H1 (cell line): ENCODE measurements at regions not wholly inside any gene's neighbourhood (a gene's known extent, or its start where the extent isn't known, plus 50 kb on each side); places are given as distances from the start of the nearest gene placed in this dataset.

Source experiments
- CTCF ChIA-PET: fragments of 300-600 bp; sonication (Branson Sonifier 250); formaldehyde crosslinking; loops from one replicate; lab custom pipeline; 2021; ENCODE audit not compliant: partially characterized antibody; lab: Charles Lee
- POLR2A ChIA-PET: fragments of 300-600 bp; sonication (Branson Sonifier 250); formaldehyde crosslinking; loops from one replicate; lab custom pipeline; 2021; ENCODE audit warnings: inconsistent platforms; ENCODE audit not compliant: partially characterized antibody; lab: Charles Lee
- DNase-seq, 2 experiments: peaks; one replicate each; pipeline versions ENCODE4 v3.0.0 to v3.0.0-alpha.2; 2010 to 2022; ENCODE audit warnings: low spot score in 2 of 2, low read depth in 1 of 2, mixed read lengths in 1 of 2
- FAIRE-seq: peaks from 2 replicates; lab custom pipeline; 2011; peaks lifted over from hg19 to GRCh38; lab: Jason Lieb, UNC
- H2AFZ ChIP-seq: 2 replicates; pipeline ENCODE4 v1.8.1; 2012; ENCODE audit warnings: low read length, inconsistent platforms
- H2AK5ac ChIP-seq: 2 replicates; pipeline ENCODE4 v1.6.1; 2013; ENCODE audit warnings: low read depth, low read length
- H2BK120ac ChIP-seq: replicated peaks from 2 replicates; pipeline ENCODE3; 2013; ENCODE audit warnings: low read depth, low read length, inconsistent platforms
- H2BK12ac ChIP-seq: 2 replicates; pipeline ENCODE4 v1.6.1; 2013; ENCODE audit warnings: low read depth, low read length
- H2BK15ac ChIP-seq: 2 replicates; pipeline ENCODE4 v1.6.1; 2013; ENCODE audit warnings: low read length
- H2BK20ac ChIP-seq: 2 replicates; pipeline ENCODE4 v1.6.1; 2013; ENCODE audit warnings: low read length
- H2BK5ac ChIP-seq: 2 replicates; pipeline ENCODE4 v1.6.1; 2013; ENCODE audit warnings: low read depth, low read length
- H3K14ac ChIP-seq: 2 replicates; pipeline ENCODE4 v1.6.1; 2013; ENCODE audit warnings: inconsistent platforms; ENCODE audit not compliant: insufficient read length
- H3K18ac ChIP-seq: 2 replicates; pipeline ENCODE4 v1.6.1; 2013; ENCODE audit warnings: low read length; ENCODE audit errors: extremely low read depth
- H3K23ac ChIP-seq: 2 replicates; pipeline ENCODE4 v1.6.1; 2013; ENCODE audit warnings: inconsistent platforms; ENCODE audit not compliant: insufficient read length
- H3K23me2 ChIP-seq: 2 replicates; pipeline ENCODE4 v1.6.1; 2013; ENCODE audit warnings: low read depth, low read length
- H3K27ac ChIP-seq: 2 replicates; pipeline ENCODE4 v1.6.1; 2011; ENCODE audit warnings: low read depth, low read length, inconsistent platforms
- H3K27me3 ChIP-seq, 4 experiments: replicated peaks in 1 of 4; 1 replicate in 1 of 4; 2 replicates in 3 of 4; pipeline versions ENCODE4 v1.6.1 to v1.8.1; 2011 to 2013; ENCODE audit warnings: low read length in 3 of 4, mild to moderate bottlenecking in 3 of 4, inconsistent platforms in 2 of 4, mixed read lengths in 2 of 4, moderate library complexity in 1 of 4; ENCODE audit not compliant: control insufficient read depth in 3 of 4, insufficient read depth in 3 of 4; ENCODE audit errors: extremely low read depth in 1 of 4
- H3K36me3 ChIP-seq, 4 experiments: 2 replicates each; pipeline versions ENCODE4 v1.6.1 to v1.8.1; 2011 to 2013; ENCODE audit warnings: mild to moderate bottlenecking in 4 of 4, low read length in 3 of 4, moderate library complexity in 2 of 4, control low read depth in 1 of 4, inconsistent platforms in 1 of 4; ENCODE audit not compliant: insufficient read depth in 4 of 4, control insufficient read depth in 2 of 4
- H3K4ac ChIP-seq: replicated peaks from 2 replicates; pipeline ENCODE3; 2013; ENCODE audit warnings: low read length, low read depth, mixed read lengths, inconsistent platforms; ENCODE audit not compliant: insufficient read length
- H3K4me1 ChIP-seq, 4 experiments: replicated peaks in 1 of 4; 1 replicate in 1 of 4; 2 replicates in 3 of 4; pipeline versions ENCODE4 v1.6.1 to v1.8.1; 2011 to 2013; ENCODE audit warnings: low read length in 3 of 4, inconsistent platforms in 2 of 4, mixed read lengths in 1 of 4; ENCODE audit not compliant: insufficient read depth in 4 of 4, control insufficient read depth in 3 of 4
- H3K4me2 ChIP-seq, 2 experiments: 2 replicates each; pipeline versions ENCODE4 v1.6.1 to v1.8.1; 2011 to 2013; ENCODE audit warnings: low read depth in 2 of 2, low read length in 2 of 2, control low read depth in 1 of 2, inconsistent platforms in 1 of 2, mild to moderate bottlenecking in 1 of 2; ENCODE audit not compliant: insufficient read depth in 1 of 2
- H3K4me3 ChIP-seq, 4 experiments: fragments of 200-600, 300-600 bp in 1 of 4; sonication (generic), shearing (Covaris generic), sonication (Bioruptor Twin) in 1 of 4; 2 replicates each; pipeline versions ENCODE4 v1.5.1 to v1.8.1; 2011 to 2016; ENCODE audit warnings: low read length in 4 of 4, low read depth in 3 of 4, control low read depth in 2 of 4, inconsistent platforms in 2 of 4, mild to moderate bottlenecking in 2 of 4, mixed read lengths in 1 of 4, moderate library complexity in 1 of 4; ENCODE audit not compliant: insufficient read depth in 2 of 4; ENCODE audit errors: extremely low read depth in 1 of 4
- H3K56ac ChIP-seq: replicated peaks from 2 replicates; pipeline ENCODE3; 2013; ENCODE audit warnings: low read depth, mild to moderate bottlenecking, mixed read lengths, low read length, inconsistent platforms; ENCODE audit not compliant: insufficient read length
- H3K79me1 ChIP-seq: 2 replicates; pipeline ENCODE4 v1.6.1; 2013; ENCODE audit warnings: low read depth, low read length, control low read depth
- H3K79me2 ChIP-seq, 2 experiments: 2 replicates each; pipeline versions ENCODE4 v1.6.1 to v1.8.1; 2012 to 2013; ENCODE audit warnings: low read length in 2 of 2, mild to moderate bottlenecking in 2 of 2, inconsistent platforms in 1 of 2; ENCODE audit not compliant: insufficient read depth in 2 of 2, control insufficient read depth in 1 of 2
- H3K9ac ChIP-seq, 4 experiments: replicated peaks in 1 of 4; 1 replicate in 1 of 4; 2 replicates in 3 of 4; pipeline versions ENCODE4 v1.6.1 to v1.8.1; 2011 to 2013; ENCODE audit warnings: low read depth in 3 of 4, low read length in 3 of 4, control low read depth in 2 of 4, mild to moderate bottlenecking in 2 of 4, moderate library complexity in 2 of 4, inconsistent platforms in 1 of 4; ENCODE audit errors: extremely low read depth in 1 of 4
- H3K9me3 ChIP-seq, 2 experiments: 2 replicates each; pipeline versions ENCODE4 v1.6.1 to v1.8.1; 2012 to 2013; ENCODE audit warnings: mild to moderate bottlenecking in 2 of 2, moderate library complexity in 2 of 2, control low read depth in 1 of 2, inconsistent platforms in 1 of 2, low read depth in 1 of 2, low read length in 1 of 2, mixed read lengths in 1 of 2; ENCODE audit not compliant: insufficient read depth in 2 of 2
- H4K20me1 ChIP-seq, 2 experiments: replicated peaks in 1 of 2; 2 replicates each; pipeline versions ENCODE3 to v1.8.1; 2011 to 2013; ENCODE audit warnings: inconsistent platforms in 2 of 2, low read length in 2 of 2, mild to moderate bottlenecking in 1 of 2; ENCODE audit not compliant: insufficient read depth in 2 of 2, control insufficient read depth in 1 of 2
- H4K5ac ChIP-seq: 2 replicates; pipeline ENCODE4 v1.6.1; 2013; ENCODE audit warnings: low read length, low read depth, mixed read lengths, inconsistent platforms; ENCODE audit not compliant: insufficient read length
- H4K8ac ChIP-seq: 2 replicates; pipeline ENCODE4 v1.8.0; 2013; ENCODE audit warnings: mild to moderate bottlenecking, moderate library complexity, low read length, inconsistent platforms; ENCODE audit not compliant: insufficient read depth; ENCODE audit errors: extremely low read depth
- H4K91ac ChIP-seq: replicated peaks from 2 replicates; pipeline ENCODE3; 2013; ENCODE audit warnings: low read length, mixed read lengths, inconsistent platforms; ENCODE audit not compliant: insufficient read length
- EP300 ChIP-seq, 2 experiments: IDR thresholded peaks; 1 replicate in 1 of 2; 2 replicates in 1 of 2; pipeline ENCODE4 v1.6.1; 2011 to 2012; ENCODE audit warnings: low read depth in 2 of 2, low read length in 2 of 2, mild to moderate bottlenecking in 2 of 2, borderline replicate concordance in 1 of 2, inconsistent platforms in 1 of 2, moderate library complexity in 1 of 2
- EZH2 ChIP-seq: fragments of 200-600 bp; sonication (generic); IDR thresholded peaks from 2 replicates; pipeline ENCODE4 v1.7.1; 2012; ENCODE audit warnings: low read depth, mild to moderate bottlenecking, moderate library complexity, low read length, inconsistent platforms; ENCODE audit not compliant: severe bottlenecking
- HDAC2 ChIP-seq, 2 experiments: fragments of 300-600 bp in 1 of 2; sonication (generic) in 1 of 2; IDR thresholded peaks; 2 replicates each; pipeline ENCODE4 v1.6.1; 2011 to 2012; ENCODE audit warnings: low read depth in 2 of 2, low read length in 2 of 2, mild to moderate bottlenecking in 2 of 2, moderate library complexity in 2 of 2, borderline replicate concordance in 1 of 2, inconsistent platforms in 1 of 2
- HDAC6 ChIP-seq: IDR thresholded peaks from one replicate; pipeline ENCODE4 v1.7.1; 2012; ENCODE audit warnings: low read depth, mild to moderate bottlenecking, inconsistent platforms, low read length, moderate library complexity
- KDM1A ChIP-seq: fragments of 200-600, 300-600 bp; sonication (generic); IDR thresholded peaks from 2 replicates; pipeline ENCODE4 v1.7.1; 2016; ENCODE audit warnings: mild to moderate bottlenecking, low read length, borderline replicate concordance
- KDM5A ChIP-seq: fragments of 200-600 bp; IDR thresholded peaks from 2 replicates; pipeline ENCODE4 v1.7.1; 2012; ENCODE audit warnings: mild to moderate bottlenecking, low read length, inconsistent platforms, mixed read lengths
- MAX ChIP-seq: IDR thresholded peaks from 2 replicates; pipeline ENCODE4 v1.6.1; 2012; ENCODE audit warnings: inconsistent platforms
- NRF1 ChIP-seq: IDR thresholded peaks from 2 replicates; pipeline ENCODE4 v1.6.1; 2011; ENCODE audit warnings: mild to moderate bottlenecking, low read depth, low read length, improper control_type of control experiment
- POU5F1 ChIP-seq: IDR thresholded peaks from 2 replicates; pipeline ENCODE4 v1.6.1; 2011; ENCODE audit warnings: low read depth, mild to moderate bottlenecking, low read length, moderate library complexity
- RBBP5 ChIP-seq: IDR thresholded peaks from 2 replicates; pipeline ENCODE4 v1.7.1; 2012; ENCODE audit warnings: low read depth, mild to moderate bottlenecking, inconsistent platforms, low read length, moderate library complexity, borderline replicate concordance
- SP1 ChIP-seq: IDR thresholded peaks from 2 replicates; pipeline ENCODE4 v1.6.1; 2011; ENCODE audit warnings: low read depth, low read length
- SP2 ChIP-seq: IDR thresholded peaks from 2 replicates; pipeline ENCODE4 v1.6.1; 2012; ENCODE audit warnings: mild to moderate bottlenecking, low read length, inconsistent platforms
- SP4 ChIP-seq: IDR thresholded peaks from 2 replicates; pipeline ENCODE4 v1.6.1; 2012; ENCODE audit warnings: low read length, inconsistent platforms
- TBP ChIP-seq: IDR thresholded peaks from 2 replicates; pipeline ENCODE4 v1.6.1; 2011; ENCODE audit warnings: low read depth, low read length, improper control_type of control experiment
- WGBS, 2 experiments: shearing (Covaris generic) in 1 of 2; methylation state at CpG; one replicate each; pipeline versions ENCODE4 v1.1.6 to v1.1.7; 2013 to 2015; ENCODE audit warnings: low lambda C conversion rate in 2 of 2, mixed read lengths in 2 of 2, inconsistent platforms in 1 of 2, low coverage in 1 of 2, missing lambda C conversion rate in 1 of 2; ENCODE audit not compliant: insufficient replicate concordance in 2 of 2, insufficient coverage in 1 of 2, insufficient read length in 1 of 2; ENCODE audit errors: extremely low coverage in 1 of 2, missing lambda C conversion rate in 1 of 2; 5-methylcytosine and 5-hydroxymethylcytosine counted together

GRCh38 chr15:22228101-22228762 is 147.9 kb downstream of the OR4M2 start:
- no peaks in the 10 kb centered on the region for H4K20me1 ChIP-seq
- H2AK5ac ChIP-seq, result no peak overlapping the region
- no peak overlapping the region for H2BK120ac ChIP-seq
- H3K14ac ChIP-seq, result no peak overlapping the region
- H3K4me3 ChIP-seq, result no peak overlapping the region
- H3K79me1 ChIP-seq, result no peaks in the 10 kb centered on the region
- no peaks in the 10 kb centered on the region for H3K27me3 ChIP-seq
- DNase-seq, result no peak
- peaks cover 7% of the 10 kb centered on the region; the same call in 1 of the 2 replicates for H3K23me2 ChIP-seq
- no peak overlapping the region for H2AFZ ChIP-seq
- H3K18ac ChIP-seq, result no peak overlapping the region
- 84% methylated on average over 9 of the region's 9 CpGs; no CpG with 5 or more reads in 1 of the 2 experiments for WGBS, 2 experiments
- no peak overlapping the region for H3K9ac ChIP-seq
- H4K8ac ChIP-seq, result no peak overlapping the region
- no peak overlapping the region for H2BK20ac ChIP-seq
- H3K4ac ChIP-seq, result no peak overlapping the region
- no peak overlapping the region for H2BK5ac ChIP-seq
- no peaks in the 10 kb centered on the region for H3K4me1 ChIP-seq
- peaks cover 48 to 80% of the 10 kb centered on the region in 2 experiments for H3K9me3 ChIP-seq
- H4K91ac ChIP-seq, result no peak overlapping the region
- CTCF ChIA-PET, result no interaction called here
- H2BK12ac ChIP-seq, result no peak overlapping the region
- H3K79me2 ChIP-seq, result no peaks in the 10 kb centered on the region
- no peak overlapping the region for H2BK15ac ChIP-seq
- no peaks in the 10 kb centered on the region for H3K36me3 ChIP-seq
- H3K23ac ChIP-seq, result no peak overlapping the region
- POLR2A ChIA-PET, result no interaction called here
- no peak overlapping the region for H3K27ac ChIP-seq
- H3K4me2 ChIP-seq, result no peak overlapping the region
- no peak overlapping the region for H4K5ac ChIP-seq
- no peak overlapping the region for H3K56ac ChIP-seq
- FAIRE-seq, result no peak
- TF ChIP-seq NRF1 (no peak), RBBP5 (no peak), POU5F1 (no peak), HDAC2 (IDR thresholded peaks at IDR 0.05; ENCODE audit: borderline replicate concordance in 1 of 2, low read depth in 2 of 2, low read length in 2 of 2) (no peak), KDM5A (no peak), HDAC6 (no peak), EZH2 (no peak), TBP (no peak), KDM1A (no peak), SP4 (no peak), SP2 (no peak), EP300 (IDR thresholded peaks at IDR 0.05; ENCODE audit: borderline replicate concordance in 1 of 2, low read depth in 2 of 2, low read length in 2 of 2) (no peak), SP1 (no peak), MAX (no peak)
